ENCODE measurements at regions not wholly inside any gene's neighbourhood (a gene's known extent, or its start where the extent isn't known, plus 50 kb on each side); places are given as distances from the start of the nearest gene placed in this dataset.

DNA sequence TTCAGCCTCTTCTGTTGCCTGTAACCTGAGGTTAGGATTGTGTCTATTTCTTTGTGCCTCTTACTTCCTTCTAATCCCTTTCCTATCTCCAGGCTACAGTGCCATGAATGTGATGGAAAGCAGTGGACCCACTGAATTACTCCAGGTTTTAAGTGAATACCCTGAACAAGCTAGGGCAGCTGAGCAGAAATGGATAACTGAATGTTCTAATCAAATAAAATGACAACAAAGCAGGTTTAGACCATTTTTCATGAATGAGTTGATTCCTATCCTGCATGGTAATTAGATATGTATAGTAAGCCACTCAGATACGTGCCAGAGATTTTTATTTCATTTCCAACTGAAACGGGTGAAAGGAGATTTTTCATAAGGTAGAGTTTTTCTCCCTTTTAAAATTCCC is 127.5 kb upstream of the ZP4 start:
- DNase-seq (ENCODE audit: low read depth in 2 of 2) = no peak
- TF ChIP-seq, protein P1, sequence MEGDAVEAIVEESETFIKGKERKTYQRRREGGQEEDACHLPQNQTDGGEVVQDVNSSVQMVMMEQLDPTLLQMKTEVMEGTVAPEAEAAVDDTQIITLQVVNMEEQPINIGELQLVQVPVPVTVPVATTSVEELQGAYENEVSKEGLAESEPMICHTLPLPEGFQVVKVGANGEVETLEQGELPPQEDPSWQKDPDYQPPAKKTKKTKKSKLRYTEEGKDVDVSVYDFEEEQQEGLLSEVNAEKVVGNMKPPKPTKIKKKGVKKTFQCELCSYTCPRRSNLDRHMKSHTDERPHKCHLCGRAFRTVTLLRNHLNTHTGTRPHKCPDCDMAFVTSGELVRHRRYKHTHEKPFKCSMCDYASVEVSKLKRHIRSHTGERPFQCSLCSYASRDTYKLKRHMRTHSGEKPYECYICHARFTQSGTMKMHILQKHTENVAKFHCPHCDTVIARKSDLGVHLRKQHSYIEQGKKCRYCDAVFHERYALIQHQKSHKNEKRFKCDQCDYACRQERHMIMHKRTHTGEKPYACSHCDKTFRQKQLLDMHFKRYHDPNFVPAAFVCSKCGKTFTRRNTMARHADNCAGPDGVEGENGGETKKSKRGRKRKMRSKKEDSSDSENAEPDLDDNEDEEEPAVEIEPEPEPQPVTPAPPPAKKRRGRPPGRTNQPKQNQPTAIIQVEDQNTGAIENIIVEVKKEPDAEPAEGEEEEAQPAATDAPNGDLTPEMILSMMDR (IDR thresholded peaks at IDR 0.05; ENCODE audit: low read depth, low read length) = no peak
- H3K4me3 ChIP-seq (replicated peaks in 1 of 2; ENCODE audit: low read depth in 2 of 2, low read length in 2 of 2) = no peak overlapping the region

DNA sequence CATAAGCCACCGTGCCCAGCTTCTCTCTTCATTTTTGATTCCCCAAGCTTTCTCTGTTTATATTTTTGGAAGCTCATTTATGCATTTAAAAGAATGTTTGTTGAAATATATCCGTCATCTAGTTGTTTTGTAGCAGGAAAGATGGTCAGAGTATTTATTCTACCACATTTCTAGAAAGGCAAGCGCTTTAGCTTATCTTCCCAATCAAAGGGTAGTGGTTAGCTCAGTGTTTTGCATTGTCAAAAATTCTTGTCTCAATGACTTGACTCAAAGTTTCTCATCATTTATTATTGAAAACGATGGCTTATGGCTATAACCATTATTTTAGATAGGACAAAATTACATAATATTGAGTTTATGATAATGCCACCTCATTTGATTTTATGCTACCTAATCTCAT is 116.1 kb upstream of the ZP4 start:
- DNase-seq (ENCODE audit: low read depth in 2 of 2) = no peak
- H3K4me3 ChIP-seq (replicated peaks in 1 of 2; ENCODE audit: low read depth in 2 of 2, low read length in 2 of 2) = no peak overlapping the region
- TF ChIP-seq, protein P1 (IDR thresholded peaks at IDR 0.05; ENCODE audit: low read depth, low read length) = no peak

DNA sequence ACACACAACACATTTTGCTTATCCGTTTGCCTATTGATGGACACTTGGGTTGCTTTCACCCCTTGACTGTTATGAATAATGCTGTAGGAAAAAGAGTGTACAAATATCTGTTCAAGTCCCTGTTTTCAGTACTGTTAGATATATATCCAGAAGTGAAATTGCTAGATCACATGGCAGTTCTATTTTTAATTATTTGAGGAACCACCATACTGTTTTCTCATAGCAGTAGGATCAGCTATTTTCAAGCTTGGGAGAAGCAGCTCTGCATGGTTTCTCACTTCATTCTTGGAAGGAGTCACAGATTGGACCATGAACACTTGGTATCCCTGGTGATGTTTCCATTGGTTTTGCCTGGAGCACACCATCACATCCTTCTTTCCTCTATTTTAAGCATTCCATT is 114.4 kb upstream of the ZP4 start:
- TF ChIP-seq, protein P1 (IDR thresholded peaks at IDR 0.05; ENCODE audit: low read depth, low read length) = no peak
- DNase-seq (ENCODE audit: low read depth in 2 of 2) = no peak
- no peak overlapping the region for H3K4me3 ChIP-seq (replicated peaks in 1 of 2; ENCODE audit: low read depth in 2 of 2, low read length in 2 of 2)

DNA sequence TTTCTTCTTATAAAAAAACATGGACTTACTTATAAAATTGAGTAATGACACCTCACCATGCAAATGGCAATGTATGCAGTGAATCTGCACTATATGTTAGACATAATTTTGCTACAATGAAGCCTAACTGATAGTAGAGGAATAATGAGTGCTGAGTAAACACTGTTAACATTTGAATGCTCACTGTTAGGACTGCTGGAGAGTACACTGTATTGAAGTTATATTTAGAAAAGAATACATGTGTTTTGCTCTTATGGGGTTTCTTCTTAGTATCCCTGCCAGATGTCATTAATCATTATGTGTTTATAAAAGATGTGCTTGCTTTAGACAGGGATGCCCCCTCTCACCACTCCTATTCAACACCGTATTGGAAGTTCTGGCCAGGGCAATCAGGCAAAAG is 111.1 kb upstream of the ZP4 start:
- H3K4me3 ChIP-seq (replicated peaks in 1 of 2; ENCODE audit: low read depth in 2 of 2, low read length in 2 of 2) = no peak overlapping the region
- TF ChIP-seq, protein P1 (IDR thresholded peaks at IDR 0.05; ENCODE audit: low read depth, low read length) = no peak
- no peak for DNase-seq (ENCODE audit: low read depth in 2 of 2)

DNA sequence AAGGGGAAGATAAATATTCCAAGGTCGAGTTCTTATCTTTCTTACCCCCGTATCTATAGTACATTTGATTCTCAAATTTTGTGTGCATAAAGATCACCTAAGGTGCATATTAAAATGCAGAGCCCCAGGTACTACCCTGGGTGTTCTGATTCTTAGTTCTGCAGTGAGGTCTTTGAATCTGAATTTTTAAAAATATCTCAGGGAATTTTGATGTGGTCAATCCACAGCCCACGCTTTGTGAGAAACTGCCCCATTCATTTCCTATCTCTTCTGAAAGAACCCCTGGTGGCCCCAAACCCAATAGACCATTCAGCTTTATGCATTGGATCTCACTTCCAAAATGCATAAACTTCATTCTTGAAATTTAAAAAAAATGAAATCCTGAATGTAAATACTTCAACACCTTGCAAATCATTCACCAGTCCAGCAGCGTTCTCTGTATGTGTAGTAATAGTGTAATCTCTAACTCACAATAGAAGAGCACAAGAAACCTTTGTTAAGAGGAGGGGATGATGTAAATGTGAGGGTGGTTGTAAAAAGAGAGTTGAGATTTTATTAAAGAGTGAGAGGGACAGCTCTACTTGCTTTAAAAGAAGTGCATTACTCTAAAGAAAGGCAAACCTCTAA is 108.8 kb upstream of the ZP4 start:
- H3K4me3 ChIP-seq (replicated peaks in 1 of 2; ENCODE audit: low read depth in 2 of 2, low read length in 2 of 2) = no peak overlapping the region
- TF ChIP-seq, protein P1 (IDR thresholded peaks at IDR 0.05; ENCODE audit: low read depth, low read length) = no peak
- no peak for DNase-seq (ENCODE audit: low read depth in 2 of 2)

DNA sequence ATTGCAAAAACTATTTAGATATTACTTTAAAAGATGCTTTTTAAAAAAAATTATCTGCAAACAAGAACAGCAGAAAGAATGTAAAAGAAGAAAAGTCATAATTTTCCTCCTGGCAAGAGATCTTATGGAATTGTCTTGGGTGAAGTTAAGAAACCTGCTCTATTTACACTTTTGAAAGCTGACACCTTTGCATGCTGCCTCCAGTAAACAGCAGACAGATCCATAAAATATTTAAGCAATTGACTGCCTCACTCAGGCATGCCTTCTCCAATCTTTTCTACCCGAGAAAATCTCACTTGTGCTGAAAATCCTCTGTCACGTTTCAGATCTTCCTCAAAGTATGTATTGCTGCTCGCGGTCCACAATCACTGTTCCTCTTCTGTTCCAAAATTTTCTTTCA is 107.9 kb upstream of the ZP4 start:
- TF ChIP-seq, protein P1 (IDR thresholded peaks at IDR 0.05; ENCODE audit: low read depth, low read length) = no peak
- DNase-seq (ENCODE audit: low read depth in 2 of 2) = no peak
- no peak overlapping the region for H3K4me3 ChIP-seq (replicated peaks in 1 of 2; ENCODE audit: low read depth in 2 of 2, low read length in 2 of 2)

DNA sequence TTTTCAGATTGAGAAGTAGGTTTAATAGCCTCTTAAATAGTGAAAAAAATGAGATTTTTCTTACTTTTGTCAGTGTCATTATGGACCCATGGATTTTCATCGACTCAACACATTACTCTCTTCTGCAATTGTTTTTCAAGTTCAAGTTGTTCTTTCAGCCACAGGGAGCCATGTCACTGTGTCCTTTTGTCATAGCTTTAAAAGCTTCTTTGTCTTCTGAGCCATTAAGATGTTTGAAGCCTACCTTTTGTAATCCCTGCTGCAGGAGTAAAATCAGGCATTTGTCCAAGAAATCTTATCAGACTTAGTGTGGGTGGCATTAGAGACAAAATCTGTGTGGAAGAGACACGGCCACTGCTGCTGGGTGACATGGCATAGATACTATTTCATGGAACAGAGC is 92.8 kb upstream of the ZP4 start:
- H3K4me3 ChIP-seq (replicated peaks in 1 of 2; ENCODE audit: low read depth in 2 of 2, low read length in 2 of 2) = no peak overlapping the region
- TF ChIP-seq, protein P1 (IDR thresholded peaks at IDR 0.05; ENCODE audit: low read depth, low read length) = no peak
- DNase-seq (ENCODE audit: low read depth in 2 of 2) = no peak

All from cardiac fibroblast (primary cell).